Natural killer cell (primary cell): ENCODE measurements at regions not wholly inside any gene's neighbourhood (a gene's known extent, or its start where the extent isn't known, plus 50 kb on each side); places are given as distances from the start of the nearest gene placed in this dataset.

Experiments
- ATAC-seq, 3 donors: fragments of 150-1000 bp in 2 of 3; fragments of 200-7000 bp in 1 of 3; cut with Tn5 transposase; 1 replicate in 1 of 3; 2 replicates in 2 of 3; pipeline ENCODE4 v1.10.0; 2021; ENCODE audit warnings: mild to moderate bottlenecking in 2 of 3, moderate library complexity in 2 of 3
- DNase-seq, 2 donors: peaks; one replicate each; pipeline versions ENCODE4 v3.0.0 to v3.0.0-alpha.2; 2013 to 2021; ENCODE audit warnings: mixed read lengths in 1 of 2
- H3K27ac ChIP-seq: one replicate; pipeline ENCODE4 v1.5.1; 2013; ENCODE audit warnings: mild to moderate bottlenecking, low read length
- H3K27me3 ChIP-seq: one replicate; pipeline ENCODE4 v1.6.1; 2013; ENCODE audit warnings: low read length; ENCODE audit not compliant: control insufficient read depth, insufficient read depth
- H3K36me3 ChIP-seq: one replicate; pipeline ENCODE4 v1.6.1; 2013; ENCODE audit warnings: low read length; ENCODE audit not compliant: control insufficient read depth, insufficient read depth
- H3K4me1 ChIP-seq: one replicate; pipeline ENCODE4 v1.6.1; 2013; ENCODE audit warnings: low read length; ENCODE audit not compliant: control insufficient read depth, insufficient read depth
- H3K4me3 ChIP-seq: one replicate; pipeline ENCODE4 v1.5.1; 2013; ENCODE audit warnings: low read length
- H3K9me3 ChIP-seq: one replicate; pipeline ENCODE4 v1.6.1; 2013; ENCODE audit warnings: low read length; ENCODE audit not compliant: control insufficient read depth, insufficient read depth
- H3K27ac Mint-ChIP-seq, 2 donors: one replicate each; pipeline ENCODE4 v1.8.0; 2022; ENCODE audit warnings: mild to moderate bottlenecking in 2 of 2, mixed read lengths in 2 of 2, moderate library complexity in 1 of 2
- H3K27me3 Mint-ChIP-seq, 2 donors: one replicate each; pipeline ENCODE4 v1.8.0; 2022; ENCODE audit warnings: low read depth in 2 of 2, mixed read lengths in 2 of 2
- H3K36me3 Mint-ChIP-seq: one replicate; pipeline ENCODE4 v1.8.0; 2022; ENCODE audit warnings: mixed read lengths
- H3K4me1 Mint-ChIP-seq, 2 donors: one replicate each; pipeline ENCODE4 v1.8.0; 2022; ENCODE audit warnings: mixed read lengths in 2 of 2
- H3K4me3 Mint-ChIP-seq: one replicate; pipeline ENCODE4 v1.8.0; 2022; ENCODE audit warnings: mild to moderate bottlenecking, moderate library complexity, mixed read lengths
- H3K9me3 Mint-ChIP-seq, 2 donors: one replicate each; pipeline ENCODE4 v1.8.0; 2022; ENCODE audit warnings: mixed read lengths in 2 of 2
- CTCF ChIP-seq: fragments of 200-600 bp; IDR thresholded peaks from one replicate; pipeline ENCODE4 v1.8.0; 2022; ENCODE audit warnings: antibody characterized with exemption
- WGBS: methylation state at CpG from one replicate; pipeline ENCODE4 v1.1.7; 2013; ENCODE audit warnings: missing lambda C conversion rate; ENCODE audit not compliant: insufficient coverage; 5-methylcytosine and 5-hydroxymethylcytosine counted together
- intact Hi-C: fragments of 100-400 bp; cut with micrococcal nuclease; formaldehyde crosslinking; loops from one replicate; pipeline ENCODE4 v1.14.2; 2022

DNA sequence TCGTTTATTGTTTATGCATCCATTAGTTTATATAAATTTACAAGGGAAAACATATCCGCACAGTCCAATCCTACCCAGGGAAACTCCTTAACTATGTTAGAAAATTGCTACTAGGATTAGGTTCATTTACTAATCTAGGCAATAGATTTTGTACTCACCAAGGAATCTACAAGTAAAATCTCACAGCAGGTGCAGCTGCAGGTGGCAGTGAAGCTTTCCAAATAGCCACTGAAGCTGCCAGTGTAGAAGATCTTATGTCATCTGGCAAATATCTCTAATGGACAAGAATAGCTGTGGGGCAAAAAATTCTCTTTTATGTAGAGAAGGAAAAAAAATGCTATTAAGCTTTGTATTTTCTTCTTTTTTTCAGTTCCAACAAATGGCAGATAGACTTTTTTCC, 963.4 kb upstream of the ADGRL4 start:
- no peaks in the 10 kb centered on the region for H3K4me1 Mint-ChIP-seq
- H3K4me3 Mint-ChIP-seq: no peak overlapping the region
- intact Hi-C loops: no loop called here
- ATAC-seq (no peak), DNase-seq (no peak)
- H3K9me3 Mint-ChIP-seq: peaks cover 9 to 22% of the 10 kb centered on the region in 2 donors
- no peak for TF ChIP-seq CTCF
- H3K4me3 ChIP-seq: no peak overlapping the region
- peaks cover 15% of the 10 kb centered on the region for H3K36me3 Mint-ChIP-seq
- no peaks in the 10 kb centered on the region for H3K27me3 ChIP-seq
- H3K4me1 ChIP-seq: no peaks in the 10 kb centered on the region
- H3K36me3 ChIP-seq: no peaks in the 10 kb centered on the region
- H3K27ac Mint-ChIP-seq: no peak overlapping the region
- WGBS: no CpG with 5 or more reads among the region's 2 CpGs
- H3K9me3 ChIP-seq: no peaks in the 10 kb centered on the region
- no peaks in the 10 kb centered on the region for H3K27me3 Mint-ChIP-seq
- no peak overlapping the region for H3K27ac ChIP-seq

DNA sequence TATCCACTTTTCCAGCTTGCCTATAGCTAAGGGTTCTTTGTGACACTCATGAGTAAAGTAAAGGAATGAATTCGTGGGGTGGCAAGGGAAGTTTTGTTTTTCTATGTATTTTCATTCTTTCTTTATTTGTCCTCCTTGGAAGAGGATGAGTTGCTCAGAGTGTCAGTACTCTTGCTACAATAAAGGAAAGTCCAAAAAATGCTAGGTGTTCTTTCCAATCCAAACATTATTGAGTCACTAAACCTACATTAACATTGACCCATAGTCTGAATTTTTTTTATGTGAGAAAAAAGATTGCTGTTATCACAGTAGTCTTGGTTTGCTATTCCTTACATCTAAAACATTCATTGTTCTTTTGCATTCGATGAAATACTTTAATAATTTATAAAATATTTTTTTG, 959.9 kb upstream of the ADGRL4 start:
- no CpG with 5 or more reads among the region's 2 CpGs for WGBS
- Mint-ChIP-seq H3K27me3 (no peaks in the 10 kb centered on the region), H3K36me3 (peaks cover 16% of the 10 kb centered on the region), H3K4me1 (no peaks in the 10 kb centered on the region), H3K27ac (no peak overlapping the region), H3K9me3 (peaks cover 16 to 25% of the 10 kb centered on the region in 2 donors), H3K4me3 (no peak overlapping the region)
- H3K27ac ChIP-seq: no peak overlapping the region
- H3K27me3 ChIP-seq: no peaks in the 10 kb centered on the region
- H3K9me3 ChIP-seq: no peaks in the 10 kb centered on the region
- intact Hi-C loops: no loop called here
- no peak for DNase-seq
- no peak overlapping the region for H3K4me3 ChIP-seq
- no peaks in the 10 kb centered on the region for H3K4me1 ChIP-seq
- H3K36me3 ChIP-seq: no peaks in the 10 kb centered on the region
- no peak for TF ChIP-seq CTCF
- ATAC-seq: no peak

DNA sequence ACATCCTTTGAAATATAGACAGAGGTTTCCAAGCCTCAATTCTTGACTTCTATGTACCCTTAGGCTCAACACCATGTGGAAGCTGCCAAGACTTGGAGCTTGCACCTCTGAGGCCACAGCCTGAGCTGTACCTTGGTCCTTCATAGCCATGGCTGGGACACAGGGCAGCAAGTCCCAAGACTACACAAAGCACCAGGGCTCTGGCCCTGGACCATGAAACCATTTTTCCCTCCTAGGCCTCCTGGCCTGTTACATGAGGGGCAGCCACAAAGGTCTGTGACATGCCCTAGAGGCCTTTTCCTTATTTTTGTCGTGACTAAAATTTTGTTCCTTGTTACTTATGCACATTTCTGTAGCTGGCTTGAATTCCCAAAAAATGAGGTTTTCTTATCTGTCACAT, 953.1 kb upstream of the ADGRL4 start:
- Histone ChIP-seq H3K27me3 (no peaks in the 10 kb centered on the region), H3K4me1 (no peaks in the 10 kb centered on the region), H3K4me3 (no peak overlapping the region), H3K9me3 (peaks cover 11% of the 10 kb centered on the region), H3K27ac (no peak overlapping the region), H3K36me3 (no peaks in the 10 kb centered on the region)
- no peak for TF ChIP-seq CTCF
- H3K27me3 Mint-ChIP-seq: no peaks in the 10 kb centered on the region
- intact Hi-C loops: no loop called here
- no peak overlapping the region for H3K27ac Mint-ChIP-seq
- DNase-seq (no peak), ATAC-seq (no peak)
- H3K9me3 Mint-ChIP-seq: peaks cover 12 to 29% of the 10 kb centered on the region in 2 donors
- 76% methylated on average over 1 of the region's 1 CpG for WGBS
- peaks cover 8% of the 10 kb centered on the region for H3K36me3 Mint-ChIP-seq
- H3K4me3 Mint-ChIP-seq: no peak overlapping the region
- no peaks in the 10 kb centered on the region for H3K4me1 Mint-ChIP-seq

DNA sequence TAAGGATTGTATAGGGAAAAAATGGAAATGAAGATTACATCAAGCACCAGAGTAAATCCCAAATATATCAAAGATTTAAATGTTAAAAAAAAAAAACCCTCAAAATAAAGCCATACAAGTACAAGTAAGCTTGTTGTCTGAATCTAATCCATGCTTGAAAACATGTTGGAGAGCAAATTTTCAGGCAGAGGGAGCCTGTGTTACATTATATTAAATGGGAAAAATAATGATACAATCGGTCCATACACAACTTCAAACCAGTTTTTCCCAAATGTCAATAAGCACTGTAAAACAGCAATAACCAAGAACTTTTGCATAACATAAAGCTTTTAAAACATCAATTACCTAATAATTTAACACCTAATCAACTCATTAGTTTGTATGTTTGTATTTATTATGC, 949.4 kb upstream of the ADGRL4 start:
- H3K36me3 ChIP-seq: no peaks in the 10 kb centered on the region
- Mint-ChIP-seq H3K4me1 (no peaks in the 10 kb centered on the region), H3K9me3 (peaks cover 17 to 35% of the 10 kb centered on the region in 2 donors), H3K27ac (no peak overlapping the region), H3K4me3 (no peak overlapping the region), H3K27me3 (no peaks in the 10 kb centered on the region), H3K36me3 (peaks cover 20% of the 10 kb centered on the region)
- TF ChIP-seq CTCF: no peak
- no peak for ATAC-seq
- H3K9me3 ChIP-seq: peaks cover 15% of the 10 kb centered on the region
- WGBS: no CpG with 5 or more reads among the region's 1 CpG
- intact Hi-C loops: no loop called here
- no peaks in the 10 kb centered on the region for H3K4me1 ChIP-seq
- H3K27me3 ChIP-seq: no peaks in the 10 kb centered on the region
- no peak overlapping the region for H3K27ac ChIP-seq
- H3K4me3 ChIP-seq: no peak overlapping the region
- DNase-seq: no peak
